GM12878 (cell line): ENCODE measurements at regions not wholly inside any gene's neighbourhood (a gene's known extent, or its start where the extent isn't known, plus 50 kb on each side); places are given as distances from the start of the nearest gene placed in this dataset.
A peak's percentile ranks its signal among the peaks of the same experiment; 100 is the strongest.

Source experiments
- ATF7 ChIP-seq: fragments of 450-650 bp; IDR thresholded peaks from 2 replicates; pipeline ENCODE4 v1.6.1; 2016; ENCODE audit warnings: low read depth, mild to moderate bottlenecking
- BCL11A ChIP-seq: IDR thresholded peaks from 2 replicates; pipeline ENCODE4 v1.6.1; 2011; ENCODE audit warnings: low read depth, low read length
- CBFB ChIP-seq: IDR thresholded peaks from 2 replicates; pipeline ENCODE4 v1.6.1; 2016; ENCODE audit warnings: antibody characterized with exemption, low read depth
- CHD4 ChIP-seq: fragments of 200-600 bp; sonication (generic); IDR thresholded peaks from 2 replicates; pipeline ENCODE4 v1.6.1; 2016; ENCODE audit warnings: mild to moderate bottlenecking
- CREM ChIP-seq: IDR thresholded peaks from 2 replicates; pipeline ENCODE4 v1.6.1; 2014; ENCODE audit warnings: antibody characterized with exemption, low read depth
- EED ChIP-seq: sonication (generic); IDR thresholded peaks from 2 replicates; pipeline ENCODE4 v1.6.1; 2016; ENCODE audit warnings: antibody characterized with exemption, low read depth
- FOXM1 ChIP-seq: IDR thresholded peaks from 2 replicates; pipeline ENCODE4 v1.6.1; 2012; ENCODE audit warnings: low read depth, mild to moderate bottlenecking, inconsistent platforms, low read length, moderate library complexity
- IKZF1 ChIP-seq: fragments of 450-650 bp; conservative IDR thresholded peaks from 2 replicates; pipeline ENCODE4 v1.6.1; 2017; ENCODE audit warnings: antibody characterized with exemption, mild to moderate bottlenecking
- IRF4 ChIP-seq: IDR thresholded peaks from 2 replicates; pipeline ENCODE4 v1.6.1; 2011; ENCODE audit warnings: low read depth, low read length
- LARP7 ChIP-seq: fragments of 450-650 bp; IDR thresholded peaks from 2 replicates; pipeline ENCODE4 v1.6.1; 2017; ENCODE audit warnings: mild to moderate bottlenecking
- NBN ChIP-seq: fragments of 450-650 bp; IDR thresholded peaks from 2 replicates; pipeline ENCODE4 v1.6.1; 2016
- NFIC ChIP-seq: IDR thresholded peaks from 2 replicates; pipeline ENCODE4 v1.6.1; 2012; ENCODE audit warnings: low read depth, mild to moderate bottlenecking, inconsistent platforms, low read length, moderate library complexity
- NFXL1 ChIP-seq: fragments of 450-650 bp; IDR thresholded peaks from 2 replicates; pipeline ENCODE4 v1.6.1; 2017; ENCODE audit warnings: antibody characterized with exemption, mild to moderate bottlenecking, borderline replicate concordance
- RUNX3 ChIP-seq: IDR thresholded peaks from 2 replicates; pipeline ENCODE4 v1.6.1; 2012; ENCODE audit warnings: low read length, inconsistent platforms
- SRF ChIP-seq, 2 experiments: IDR thresholded peaks; 2 replicates each; pipeline ENCODE4 v1.6.1; 2011; ENCODE audit warnings: low read depth in 2 of 2, low read length in 2 of 2, mild to moderate bottlenecking in 1 of 2, moderate library complexity in 1 of 2
- TCF7 ChIP-seq: IDR thresholded peaks from 2 replicates; pipeline ENCODE4 v1.6.1; 2014; ENCODE audit warnings: antibody characterized with exemption, borderline replicate concordance
- YY1 ChIP-seq: IDR thresholded peaks from 2 replicates; pipeline ENCODE4 v1.6.1; 2011; ENCODE audit warnings: low read depth, mild to moderate bottlenecking, low read length
- ZNF24 ChIP-seq: fragments of 450-650 bp; IDR thresholded peaks from 2 replicates; pipeline ENCODE4 v1.6.1; 2017; ENCODE audit warnings: antibody characterized with exemption, mild to moderate bottlenecking
- ZNF384 ChIP-seq: IDR thresholded peaks from 2 replicates; pipeline ENCODE4 v1.6.1; 2012; ENCODE audit warnings: low read depth, mild to moderate bottlenecking, low read length, improper control_type of control experiment, borderline replicate concordance
- ZSCAN29 ChIP-seq: fragments of 450-650 bp; IDR thresholded peaks from 2 replicates; pipeline ENCODE4 v1.6.1; 2017; ENCODE audit warnings: mild to moderate bottlenecking, moderate library complexity
- ZZZ3 ChIP-seq: IDR thresholded peaks from 2 replicates; pipeline ENCODE4 v1.6.1; 2011; ENCODE audit warnings: low read depth; ENCODE audit not compliant: control insufficient read depth, insufficient read length

DNA sequence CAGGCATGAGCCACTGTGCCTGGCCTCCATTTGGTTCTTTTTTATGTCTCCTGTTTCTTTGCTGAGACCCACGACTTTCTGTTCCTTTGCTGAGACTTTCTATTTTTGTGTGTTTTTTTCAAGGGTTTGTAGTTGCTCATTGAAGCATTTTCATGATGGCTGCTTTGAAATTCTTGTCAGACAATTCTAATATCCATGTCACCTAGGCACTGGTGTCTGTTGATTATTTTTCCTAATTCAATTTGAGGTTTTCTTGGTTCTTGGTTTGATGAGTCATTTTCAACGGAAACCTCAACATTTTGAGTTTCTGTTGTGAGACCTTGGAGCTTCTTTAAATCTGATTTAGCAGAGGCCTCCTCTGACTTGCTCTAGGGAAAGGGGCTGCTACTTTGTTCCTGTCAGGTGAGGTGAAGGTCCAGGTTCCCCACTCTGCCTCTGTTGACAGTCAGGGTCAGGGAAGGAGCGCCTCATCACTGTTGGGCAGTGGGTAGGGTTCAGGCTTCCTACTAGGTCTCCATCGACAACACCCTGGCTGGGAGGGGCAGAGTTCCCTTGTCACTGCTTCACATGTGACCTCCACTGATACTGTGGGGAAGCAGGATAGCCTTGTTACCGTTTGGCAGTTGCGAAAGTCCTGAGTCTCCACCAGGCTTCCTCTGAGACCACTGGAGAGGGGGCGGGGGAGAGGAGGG, 66.1 kb upstream of the SMOX start (continued):
- TF ChIP-seq IKZF1 = peak; percentile 51
- no peak for TF ChIP-seq ZNF24
- TF ChIP-seq TCF7 = peak; percentile 26; the same call in 1 of the 2 replicates
- TF ChIP-seq ZNF384 = 0 out of 2 replicates have a peak, but pooled peaks have one; percentile 3
- no peak for TF ChIP-seq LARP7
- peak; percentile 96 for TF ChIP-seq RUNX3
- 0 out of 2 replicates have a peak, but pooled peaks have one; percentile 10 for TF ChIP-seq IRF4
- peak; percentile 81 for TF ChIP-seq CBFB
- no peak for TF ChIP-seq NFXL1
- TF ChIP-seq CREM = peak; percentile 53
- no peak for TF ChIP-seq SRF (IDR thresholded peaks at IDR 0.05; ENCODE audit: low read depth in 2 of 2, low read length in 2 of 2)
- TF ChIP-seq FOXM1 = no peak
- TF ChIP-seq ZZZ3 = no peak
- TF ChIP-seq YY1 = peak; percentile 34; the same call in 1 of the 2 replicates
- TF ChIP-seq CHD4 = no peak
- TF ChIP-seq BCL11A = no peak
- TF ChIP-seq EED = peak; percentile 56; the same call in 1 of the 2 replicates
- TF ChIP-seq NFIC = peak; percentile 78
- peak; percentile 51 for TF ChIP-seq ATF7
- no peak for TF ChIP-seq ZSCAN29
- 0 out of 2 replicates have a peak, but pooled peaks have one; percentile 44 for TF ChIP-seq NBN
